ENCODE measurements at regions not wholly inside any gene's neighbourhood (a gene's known extent, or its start where the extent isn't known, plus 50 kb on each side); places are given as distances from the start of the nearest gene placed in this dataset.

DNA sequence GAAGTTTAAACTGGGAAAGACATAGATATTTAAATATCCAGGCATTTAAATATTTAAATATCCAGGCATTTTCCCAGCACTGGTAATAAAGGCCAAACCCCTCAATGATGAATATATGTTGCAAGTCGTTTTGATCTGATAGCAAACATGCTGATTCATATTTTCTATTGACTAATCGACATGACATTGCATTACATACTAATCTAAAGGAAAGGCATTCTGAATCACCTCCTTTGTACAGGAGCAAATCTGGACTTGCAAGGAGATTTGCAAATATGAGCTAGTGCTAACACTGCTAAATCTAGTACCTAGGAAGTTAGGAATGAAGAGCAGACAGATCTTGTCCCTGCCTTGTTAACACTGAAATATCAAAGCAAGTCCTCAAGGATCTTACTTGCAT, 207.3 kb downstream of the SLC7A11 start:
- FAIRE-seq = peak; percentile 87
- no peaks in the 10 kb centered on the region for H3K27me3 ChIP-seq (ENCODE audit: control insufficient read depth, insufficient read depth, low read length)
- no peaks in the 10 kb centered on the region for H3K36me3 ChIP-seq (ENCODE audit: control insufficient read depth, insufficient read depth, low read length)
- peak; percentile 100 for DNase-seq (ENCODE audit: low read depth)
- TF ChIP-seq, protein P1, sequence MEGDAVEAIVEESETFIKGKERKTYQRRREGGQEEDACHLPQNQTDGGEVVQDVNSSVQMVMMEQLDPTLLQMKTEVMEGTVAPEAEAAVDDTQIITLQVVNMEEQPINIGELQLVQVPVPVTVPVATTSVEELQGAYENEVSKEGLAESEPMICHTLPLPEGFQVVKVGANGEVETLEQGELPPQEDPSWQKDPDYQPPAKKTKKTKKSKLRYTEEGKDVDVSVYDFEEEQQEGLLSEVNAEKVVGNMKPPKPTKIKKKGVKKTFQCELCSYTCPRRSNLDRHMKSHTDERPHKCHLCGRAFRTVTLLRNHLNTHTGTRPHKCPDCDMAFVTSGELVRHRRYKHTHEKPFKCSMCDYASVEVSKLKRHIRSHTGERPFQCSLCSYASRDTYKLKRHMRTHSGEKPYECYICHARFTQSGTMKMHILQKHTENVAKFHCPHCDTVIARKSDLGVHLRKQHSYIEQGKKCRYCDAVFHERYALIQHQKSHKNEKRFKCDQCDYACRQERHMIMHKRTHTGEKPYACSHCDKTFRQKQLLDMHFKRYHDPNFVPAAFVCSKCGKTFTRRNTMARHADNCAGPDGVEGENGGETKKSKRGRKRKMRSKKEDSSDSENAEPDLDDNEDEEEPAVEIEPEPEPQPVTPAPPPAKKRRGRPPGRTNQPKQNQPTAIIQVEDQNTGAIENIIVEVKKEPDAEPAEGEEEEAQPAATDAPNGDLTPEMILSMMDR (IDR thresholded peaks at IDR 0.05; ENCODE audit: insufficient read depth, low read length, severe bottlenecking) = no peak
- H3K4me3 ChIP-seq (ENCODE audit: low read depth, low read length) = no peak overlapping the region

GRCh38 chr4:138032222-138032621, 209.9 kb downstream of the SLC7A11 start:
- H3K4me3 ChIP-seq (ENCODE audit: low read depth, low read length) = no peak overlapping the region
- FAIRE-seq (no peak), DNase-seq (ENCODE audit: low read depth) (no peak)
- H3K36me3 ChIP-seq (ENCODE audit: control insufficient read depth, insufficient read depth, low read length) = no peaks in the 10 kb centered on the region
- TF ChIP-seq, protein P1 (IDR thresholded peaks at IDR 0.05; ENCODE audit: insufficient read depth, low read length, severe bottlenecking) = no peak
- no peaks in the 10 kb centered on the region for H3K27me3 ChIP-seq (ENCODE audit: control insufficient read depth, insufficient read depth, low read length)

GRCh38 chr4:138030375-138030774, 211.8 kb downstream of the SLC7A11 start:
- TF ChIP-seq, protein P1 (IDR thresholded peaks at IDR 0.05; ENCODE audit: insufficient read depth, low read length, severe bottlenecking) = no peak
- H3K4me3 ChIP-seq (ENCODE audit: low read depth, low read length) = no peak overlapping the region
- no peaks in the 10 kb centered on the region for H3K36me3 ChIP-seq (ENCODE audit: control insufficient read depth, insufficient read depth, low read length)
- FAIRE-seq = no peak
- DNase-seq (ENCODE audit: low read depth) = no peak
- H3K27me3 ChIP-seq (ENCODE audit: control insufficient read depth, insufficient read depth, low read length) = no peaks in the 10 kb centered on the region

- no peak for DNase-seq (ENCODE audit: low read depth)
- Histone ChIP-seq H3K27me3 (ENCODE audit: control insufficient read depth, insufficient read depth, low read length) (no peaks in the 10 kb centered on the region), H3K36me3 (ENCODE audit: control insufficient read depth, insufficient read depth, low read length) (no peaks in the 10 kb centered on the region), H3K4me3 (ENCODE audit: low read depth, low read length) (no peak overlapping the region)
- TF ChIP-seq, protein P1 (IDR thresholded peaks at IDR 0.05; ENCODE audit: insufficient read depth, low read length, severe bottlenecking) = no peak
- FAIRE-seq = no peak
These were observed 213.2 kb downstream of the SLC7A11 start for GRCh38 chr4:138028923-138029322.

DNA sequence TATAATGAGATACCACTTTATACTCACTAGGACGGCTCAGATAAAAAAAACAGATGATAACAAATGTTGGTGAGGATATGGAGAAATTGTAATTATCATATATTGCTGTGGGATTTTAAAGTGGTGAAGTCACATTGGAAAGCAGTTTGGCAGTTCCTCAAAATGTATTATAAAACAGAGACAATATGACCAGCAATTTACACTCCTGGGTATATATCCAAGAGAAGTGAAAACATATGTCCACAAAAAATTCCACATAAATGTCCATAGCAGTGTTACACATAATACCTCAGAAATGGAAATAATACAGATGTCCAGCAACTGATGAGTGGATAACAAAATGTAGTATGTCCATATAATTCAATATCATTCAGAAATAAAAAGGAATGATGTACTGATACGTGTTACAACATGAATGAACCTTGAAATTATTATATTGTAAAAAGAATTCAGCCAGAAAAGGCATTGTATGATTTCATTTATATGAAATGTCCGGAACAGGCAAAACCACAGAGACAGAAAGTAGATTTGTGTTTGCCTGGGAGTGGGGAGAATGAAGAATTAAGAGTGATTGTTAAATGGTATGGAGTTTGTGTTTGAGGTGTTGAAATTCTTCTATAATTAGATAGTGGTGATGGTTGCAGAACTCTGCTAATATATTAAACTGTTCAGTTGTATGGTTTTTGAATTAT, 220.9 kb downstream of the SLC7A11 start:
- Histone ChIP-seq H3K36me3 (ENCODE audit: control insufficient read depth, insufficient read depth, low read length) (no peaks in the 10 kb centered on the region), H3K4me3 (ENCODE audit: low read depth, low read length) (no peak overlapping the region), H3K27me3 (ENCODE audit: control insufficient read depth, insufficient read depth, low read length) (no peaks in the 10 kb centered on the region)
- TF ChIP-seq, protein P1 (IDR thresholded peaks at IDR 0.05; ENCODE audit: insufficient read depth, low read length, severe bottlenecking) = no peak
- peak; percentile 53 for DNase-seq (ENCODE audit: low read depth)
- FAIRE-seq = no peak

Data from bronchial epithelial cell (primary cell).